Aorta (tissue), 5 donors: ENCODE measurements at regions not wholly inside any gene's neighbourhood (a gene's known extent, or its start where the extent isn't known, plus 50 kb on each side); places are given as distances from the start of the nearest gene placed in this dataset.

Source experiments
- ATAC-seq: fragments of 200-7000 bp; cut with Tn5 transposase; one replicate; pipeline ENCODE4 v1.9.1; 2022; ENCODE audit warnings: moderate library complexity; ENCODE audit not compliant: low FRiP score
- DNase-seq, 2 donors: peaks; one replicate each; pipeline ENCODE4 v3.0.0-alpha.2; 2020
- H3K27ac ChIP-seq, 2 donors: one replicate each; pipeline ENCODE4 v1.5.1; 2013; ENCODE audit warnings: low read length in 2 of 2, mild to moderate bottlenecking in 2 of 2, moderate library complexity in 2 of 2, control low read depth in 1 of 2, inconsistent platforms in 1 of 2, low read depth in 1 of 2
- H3K27me3 ChIP-seq, 2 donors: one replicate each; pipeline ENCODE4 v1.6.1; 2013; ENCODE audit warnings: control low read depth in 1 of 2, low read length in 1 of 2, mild to moderate bottlenecking in 1 of 2, moderate library complexity in 1 of 2; ENCODE audit not compliant: insufficient read depth in 2 of 2, control insufficient read depth in 1 of 2
- H3K36me3 ChIP-seq, 2 donors: one replicate each; pipeline ENCODE4 v1.6.1; 2013; ENCODE audit warnings: control low read depth in 1 of 2, low read length in 1 of 2, mild to moderate bottlenecking in 1 of 2; ENCODE audit not compliant: insufficient read depth in 2 of 2, control insufficient read depth in 1 of 2
- H3K4me1 ChIP-seq, 2 donors: one replicate each; pipeline ENCODE4 v1.6.1; 2013; ENCODE audit warnings: low read length in 2 of 2, control low read depth in 1 of 2, mild to moderate bottlenecking in 1 of 2, moderate library complexity in 1 of 2; ENCODE audit not compliant: insufficient read depth in 2 of 2, control insufficient read depth in 1 of 2
- H3K4me3 ChIP-seq, 2 donors: one replicate each; pipeline ENCODE4 v1.5.1; 2013; ENCODE audit warnings: low read length in 2 of 2, control low read depth in 1 of 2, mild to moderate bottlenecking in 1 of 2
- H3K9me3 ChIP-seq: one replicate; pipeline ENCODE4 v1.6.1; 2013; ENCODE audit warnings: mild to moderate bottlenecking, low read length; ENCODE audit not compliant: control insufficient read depth
- WGBS, 2 donors: extraction: QIAGEN DNeasy Blood & Tissue Kit; methylation state at CpG; one replicate each; pipeline ENCODE4 v1.1.7; 2013; 5-methylcytosine and 5-hydroxymethylcytosine counted together
- intact Hi-C, 2 donors: fragments of 100-400 bp; cut with DNase I; formaldehyde crosslinking; loops; one replicate each; pipeline versions ENCODE4 v1.14.2 to v1.15.0; 2022
- donor health status: healthy with polysubstance abuse.
- donor health status: Bipolar disorder and iron deficiency.
- donor health status: DM: no; HTN: no; CAD: no.
- donor health status: DM: no; HTN: no; CAD: no.
- donor health status: DM: yes; HTN: yes; CAD: no.

DNA sequence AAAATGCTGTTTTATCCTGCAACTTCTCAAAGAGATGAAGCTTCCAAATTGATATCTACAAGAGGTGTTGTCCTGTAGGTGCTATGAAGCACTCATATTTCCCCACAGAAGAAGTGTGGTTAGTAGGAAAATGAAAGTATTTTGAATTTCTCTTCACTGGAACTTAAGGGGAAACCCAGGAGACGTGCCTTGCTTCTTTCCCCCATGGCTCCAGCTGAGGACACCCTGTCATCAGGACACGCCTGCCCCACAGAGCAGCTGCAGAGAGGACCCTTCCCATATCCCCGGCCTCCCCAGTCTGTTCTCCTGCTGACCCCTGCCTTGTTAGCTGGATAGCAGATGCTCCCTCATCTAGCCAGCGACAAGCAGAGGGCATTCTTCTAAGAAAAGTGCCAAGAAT lies 371.3 kb downstream of the COG6 start:
- H3K9me3 ChIP-seq = peaks cover 2% of the 10 kb centered on the region
- H3K36me3 ChIP-seq = no peaks in the 10 kb centered on the region
- intact Hi-C loops = no loop called here
- H3K4me1 ChIP-seq = no peaks in the 10 kb centered on the region
- no peak for DNase-seq
- no peak overlapping the region for H3K4me3 ChIP-seq
- H3K27ac ChIP-seq = no peak overlapping the region
- 86 to 87% methylated on average over 4 of the region's 4 CpGs for WGBS, 2 donors
- H3K27me3 ChIP-seq = no peaks in the 10 kb centered on the region
- no peak for ATAC-seq

DNA sequence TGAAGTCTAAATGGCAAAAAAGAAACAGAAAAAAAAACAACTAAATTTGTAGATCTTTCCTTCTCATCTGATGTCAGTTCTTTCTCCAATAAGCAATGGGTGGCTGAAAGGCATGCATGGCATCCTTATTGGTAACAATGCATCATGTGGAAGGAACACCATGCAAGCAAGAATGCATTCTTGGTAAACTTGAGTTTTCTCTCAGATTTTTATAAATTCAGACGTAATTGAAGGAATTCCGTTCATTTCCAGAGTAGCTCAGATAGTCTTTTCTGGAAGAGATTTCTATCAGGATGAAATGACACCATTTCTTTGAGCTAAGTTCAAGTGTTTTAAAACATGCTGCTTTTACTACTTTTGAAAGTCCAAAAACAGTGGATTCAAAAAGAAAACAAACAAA lies 373.0 kb downstream of the COG6 start:
- H3K4me1 ChIP-seq = no peaks in the 10 kb centered on the region
- H3K36me3 ChIP-seq = no peaks in the 10 kb centered on the region
- H3K27me3 ChIP-seq = no peaks in the 10 kb centered on the region
- no peak overlapping the region for H3K4me3 ChIP-seq
- WGBS, 2 donors = 88 to 90% methylated on average over 2 of the region's 2 CpGs
- intact Hi-C loops = no loop called here
- H3K27ac ChIP-seq = no peak overlapping the region
- H3K9me3 ChIP-seq = peaks cover 2% of the 10 kb centered on the region
- ATAC-seq (no peak), DNase-seq (no peak)

DNA sequence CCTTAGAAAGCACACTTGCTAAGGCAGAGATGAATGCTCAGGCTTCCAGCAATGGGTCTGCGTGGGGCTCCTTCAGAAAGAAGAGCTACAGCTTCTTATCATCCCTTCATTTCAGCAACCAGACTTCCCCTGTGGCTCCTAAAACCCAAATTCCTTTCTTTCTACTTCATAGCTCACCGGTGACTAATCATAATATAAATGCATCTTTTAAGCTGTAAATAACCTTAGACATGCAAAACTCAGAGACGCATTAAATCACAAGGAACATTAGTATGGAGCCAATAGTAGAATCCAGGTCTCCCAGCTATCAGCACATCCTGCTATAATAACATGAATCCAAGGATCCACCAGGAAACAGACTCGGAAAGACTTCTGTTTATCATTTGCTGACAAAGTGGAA lies 375.6 kb downstream of the COG6 start:
- H3K9me3 ChIP-seq = peaks cover 2% of the 10 kb centered on the region
- ATAC-seq (no peak), DNase-seq (no peak)
- H3K4me3 ChIP-seq = no peak overlapping the region
- no peaks in the 10 kb centered on the region for H3K27me3 ChIP-seq
- H3K27ac ChIP-seq = no peak overlapping the region
- H3K4me1 ChIP-seq = no peaks in the 10 kb centered on the region
- intact Hi-C loops = no loop called here
- H3K36me3 ChIP-seq = no peaks in the 10 kb centered on the region
- 34 to 39% methylated on average over 4 of the region's 4 CpGs for WGBS, 2 donors

DNA sequence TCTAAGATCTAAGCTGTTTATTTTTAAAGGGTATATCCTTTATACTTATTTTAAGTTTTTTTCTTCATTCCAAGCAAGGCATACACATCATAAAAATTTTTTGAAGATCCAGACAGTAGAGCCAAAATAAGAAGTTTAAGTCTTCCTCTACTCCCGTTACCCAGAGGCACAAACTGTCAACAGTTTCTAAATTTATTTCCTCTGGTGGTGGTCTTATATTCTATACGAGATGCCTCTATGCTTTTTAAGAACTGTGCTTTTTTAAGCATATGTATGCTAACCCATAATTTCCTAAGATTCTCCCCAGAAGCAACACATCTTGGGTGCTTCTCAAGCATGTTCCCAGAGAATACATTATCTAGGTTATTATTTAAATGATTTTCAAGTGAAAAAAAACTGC lies 383.6 kb downstream of the COG6 start:
- intact Hi-C loops = no loop called here
- no peak overlapping the region for H3K27ac ChIP-seq
- H3K9me3 ChIP-seq = no peaks in the 10 kb centered on the region
- no peak overlapping the region for H3K4me3 ChIP-seq
- ATAC-seq = no peak
- DNase-seq = no peak
- 26 to 39% methylated on average over 2 of the region's 2 CpGs for WGBS, 2 donors
- H3K36me3 ChIP-seq = no peaks in the 10 kb centered on the region
- no peaks in the 10 kb centered on the region for H3K4me1 ChIP-seq
- no peaks in the 10 kb centered on the region for H3K27me3 ChIP-seq

DNA sequence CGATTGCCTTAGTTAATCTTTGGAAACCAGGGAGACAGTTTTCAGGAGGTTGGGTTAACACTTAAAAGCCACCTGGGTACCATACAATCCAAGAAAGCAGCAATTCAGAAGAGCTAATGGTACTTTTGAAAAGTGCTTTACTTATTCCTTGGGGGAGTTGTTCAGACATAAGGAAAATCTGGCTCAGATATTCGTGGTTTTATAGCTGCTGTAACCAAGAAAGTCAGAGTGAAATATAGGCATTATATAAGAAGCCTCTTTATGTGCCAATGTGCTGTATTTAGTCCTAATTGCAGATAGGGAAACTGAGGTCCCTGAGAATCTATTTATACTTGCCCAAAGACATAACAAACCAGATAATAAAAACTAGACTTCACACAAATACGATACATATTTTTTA lies 387.5 kb downstream of the COG6 start:
- H3K4me3 ChIP-seq = no peak overlapping the region
- intact Hi-C loops = no loop called here
- no peaks in the 10 kb centered on the region for H3K9me3 ChIP-seq
- no peak overlapping the region for H3K27ac ChIP-seq
- 53 to 65% methylated on average over 3 of the region's 3 CpGs for WGBS, 2 donors
- DNase-seq (no peak), ATAC-seq (no peak)
- no peaks in the 10 kb centered on the region for H3K36me3 ChIP-seq
- H3K4me1 ChIP-seq = no peaks in the 10 kb centered on the region
- H3K27me3 ChIP-seq = peaks cover 0 to 2% of the 10 kb centered on the region in 2 donors

DNA sequence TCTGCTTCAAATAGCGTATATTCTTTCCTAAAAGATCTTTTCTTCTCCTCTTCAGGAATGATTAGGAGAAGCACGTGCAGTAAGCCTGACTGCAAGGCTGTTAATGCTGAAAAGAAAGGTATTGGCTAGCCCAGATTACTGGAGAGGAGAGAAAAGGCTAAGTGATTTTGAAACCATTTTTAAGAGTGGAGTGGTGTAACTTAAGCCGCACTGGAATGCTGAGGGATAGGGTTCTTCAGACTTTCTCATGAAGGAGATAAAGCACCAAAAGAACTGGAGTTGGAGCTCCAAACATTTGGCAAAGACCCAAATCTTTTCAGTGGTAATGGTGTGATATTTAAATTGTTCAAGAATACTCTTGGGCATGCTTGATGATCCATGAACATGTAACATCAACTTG lies 388.3 kb downstream of the COG6 start:
- WGBS, 2 donors = 60 to 62% methylated on average over 3 of the region's 3 CpGs
- DNase-seq (no peak), ATAC-seq (no peak)
- H3K4me1 ChIP-seq = no peaks in the 10 kb centered on the region
- H3K4me3 ChIP-seq = no peak overlapping the region
- no peaks in the 10 kb centered on the region for H3K36me3 ChIP-seq
- intact Hi-C loops = no loop called here
- no peaks in the 10 kb centered on the region for H3K9me3 ChIP-seq
- H3K27me3 ChIP-seq = peaks cover 0 to 2% of the 10 kb centered on the region in 2 donors
- H3K27ac ChIP-seq = no peak overlapping the region

DNA sequence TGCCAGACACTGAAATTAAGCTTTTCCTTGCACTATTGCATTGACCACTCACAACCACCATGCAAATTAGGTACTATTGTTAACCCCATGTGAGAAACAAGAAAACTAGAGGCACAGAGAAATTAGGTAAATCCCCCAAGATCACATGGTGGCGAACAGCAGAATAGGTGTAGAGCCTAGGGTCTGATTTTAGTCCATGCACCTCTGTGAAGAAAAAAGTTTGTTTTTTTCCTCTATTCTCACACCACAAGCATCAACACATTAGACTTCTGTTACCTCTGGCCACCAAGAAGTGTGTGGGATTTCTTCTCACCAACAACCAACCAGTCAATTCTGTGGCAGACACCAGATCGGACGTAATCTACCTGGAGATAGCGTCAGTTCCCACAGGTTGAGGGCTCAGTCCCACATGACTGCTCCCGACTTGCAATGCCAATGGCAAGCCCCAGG lies 391.9 kb downstream of the COG6 start:
- H3K27ac ChIP-seq = no peak overlapping the region
- ATAC-seq (no peak), DNase-seq (no peak)
- intact Hi-C loops = no loop called here
- peaks cover 0 to 2% of the 10 kb centered on the region in 2 donors for H3K27me3 ChIP-seq
- WGBS, 2 donors = 94 to 98% methylated on average over 5 of the region's 5 CpGs
- H3K9me3 ChIP-seq = no peaks in the 10 kb centered on the region
- H3K4me1 ChIP-seq = no peaks in the 10 kb centered on the region
- H3K36me3 ChIP-seq = no peaks in the 10 kb centered on the region
- no peak overlapping the region for H3K4me3 ChIP-seq

DNA sequence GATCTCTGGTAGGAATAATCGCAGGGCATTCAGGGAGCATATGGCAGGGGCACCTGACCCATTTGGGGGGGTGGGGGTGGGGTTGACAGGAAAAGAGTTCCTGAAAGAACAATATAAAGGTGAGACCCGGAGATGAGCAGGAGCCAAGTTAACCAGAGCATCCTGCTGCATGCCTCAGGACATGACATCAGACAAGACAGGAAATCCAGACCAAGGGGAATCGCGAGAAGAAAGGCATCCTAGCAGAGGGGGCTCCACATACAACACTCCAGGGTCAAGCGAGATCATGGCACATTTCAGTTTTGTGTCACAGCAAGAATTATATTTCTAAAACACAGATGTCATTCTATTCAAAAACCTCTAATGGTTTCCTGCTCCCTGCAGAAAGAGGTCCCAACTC lies 393.1 kb downstream of the COG6 start:
- DNase-seq (no peak), ATAC-seq (no peak)
- peaks cover 0 to 2% of the 10 kb centered on the region in 2 donors for H3K27me3 ChIP-seq
- no peaks in the 10 kb centered on the region for H3K4me1 ChIP-seq
- no peak overlapping the region for H3K27ac ChIP-seq
- WGBS, 2 donors = 86 to 87% methylated on average over 5 of the region's 5 CpGs
- H3K9me3 ChIP-seq = no peaks in the 10 kb centered on the region
- H3K36me3 ChIP-seq = no peaks in the 10 kb centered on the region
- H3K4me3 ChIP-seq = no peak overlapping the region
- intact Hi-C loops = no loop called here

DNA sequence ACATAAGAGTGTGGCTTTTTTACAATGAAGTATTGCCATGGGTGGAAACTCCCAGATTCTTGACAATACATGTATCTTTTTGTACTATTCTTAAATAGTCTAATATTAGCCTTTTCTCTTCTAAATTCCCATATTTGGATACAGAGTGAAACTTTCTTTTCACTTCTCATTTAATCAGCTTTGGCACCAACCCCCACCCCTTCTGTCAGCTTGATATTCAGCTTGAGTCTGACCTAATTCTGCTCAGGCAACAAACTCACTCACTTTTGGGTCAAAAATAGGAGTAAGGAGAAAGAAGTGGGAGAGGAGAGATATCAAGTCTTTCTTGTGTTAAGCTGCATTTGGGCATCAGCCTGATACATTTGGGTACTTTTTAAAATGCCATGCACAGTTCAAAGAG lies 397.5 kb downstream of the COG6 start:
- no peaks in the 10 kb centered on the region for H3K4me1 ChIP-seq
- no peaks in the 10 kb centered on the region for H3K9me3 ChIP-seq
- H3K27me3 ChIP-seq = no peaks in the 10 kb centered on the region
- no peaks in the 10 kb centered on the region for H3K36me3 ChIP-seq
- no peak overlapping the region for H3K27ac ChIP-seq
- H3K4me3 ChIP-seq = no peak overlapping the region
- intact Hi-C loops = no loop called here
- DNase-seq (no peak), ATAC-seq (no peak)
